HepG2 (cell line): ENCODE measurements at regions not wholly inside any gene's neighbourhood (a gene's known extent, or its start where the extent isn't known, plus 50 kb on each side); places are given as distances from the start of the nearest gene placed in this dataset.

ENCODE experiments used
- ATAC-seq: fragments of 200-7000 bp; cut with Tn5 transposase; 3 replicates; pipeline ENCODE4 v1.9.1; 2020; ENCODE audit warnings: mild to moderate bottlenecking, moderate library complexity
- BruUV-seq: library from RNA; stranded (reverse); fragments of 400-500 nt; replicated peaks from 2 replicates; lab custom pipeline; 2021; lab: Mats Ljungman, UMichigan
- CTCF ChIA-PET: fragments of 300-600 bp; formaldehyde crosslinking; extraction: SDS; loops from one replicate; lab custom pipeline; 2021; ENCODE audit warnings: low total read pairs, inconsistent platforms, low intra/inter-chr PET ratio; lab: Yijun Ruan, JAX
- POLR2A ChIA-PET: fragments of 350-600 bp; sonication (Branson Sonifier 250); formaldehyde crosslinking; loops from one replicate; lab custom pipeline; 2020; ENCODE audit warnings: antibody characterized with exemption, inconsistent platforms; lab: Yijun Ruan, JAX
- DNase-seq: peaks from one replicate; pipeline ENCODE4 v3.0.0-alpha.2; 2015; ENCODE audit warnings: low spot score
- FAIRE-seq: peaks from 3 replicates; lab custom pipeline; 2011; peaks lifted over from hg19 to GRCh38; lab: Jason Lieb, UNC
- H2AFZ ChIP-seq: one replicate; pipeline ENCODE4 v1.6.1; 2011; ENCODE audit warnings: low read length, inconsistent platforms
- H3K27ac ChIP-seq: fragments of 300-600 bp; 3 replicates; pipeline ENCODE4 v1.8.0; 2011; ENCODE audit warnings: mixed run types, mild to moderate bottlenecking, mixed read lengths, low read length, inconsistent platforms; ENCODE audit not compliant: insufficient read depth; ENCODE audit errors: extremely low read length
- H3K27me3 ChIP-seq, 2 experiments: fragments of 200-600 bp in 1 of 2; 2 replicates in 1 of 2; 3 replicates in 1 of 2; pipeline versions ENCODE4 v1.6.0 to v1.8.0; 2011; ENCODE audit warnings: low read length in 2 of 2, mild to moderate bottlenecking in 2 of 2, moderate library complexity in 2 of 2, inconsistent platforms in 1 of 2; ENCODE audit not compliant: insufficient read depth in 2 of 2, control insufficient read depth in 1 of 2
- H3K36me3 ChIP-seq, 2 experiments: fragments of 200-600 bp in 1 of 2; replicated peaks in 1 of 2; 2 replicates in 1 of 2; 3 replicates in 1 of 2; pipeline versions ENCODE4 v1.5.1 to v1.8.0; 2011; ENCODE audit warnings: low read length in 2 of 2, inconsistent platforms in 1 of 2; ENCODE audit not compliant: insufficient read depth in 2 of 2, control insufficient read depth in 1 of 2
- H3K4me1 ChIP-seq: 2 replicates; pipeline ENCODE4 v1.5.1; 2012; ENCODE audit warnings: low read length, inconsistent platforms; ENCODE audit not compliant: insufficient read depth
- H3K4me2 ChIP-seq: 2 replicates; pipeline ENCODE4 v1.6.0; 2011; ENCODE audit warnings: low read depth, low read length, inconsistent platforms
- H3K4me3 ChIP-seq, 3 experiments: fragments of 200-600 bp in 1 of 3; sonication (generic), shearing (Covaris generic) in 1 of 3; replicated peaks in 1 of 3; 2 replicates each; pipeline ENCODE4 v1.5.1; 2011 to 2016; ENCODE audit warnings: low read length in 3 of 3, inconsistent platforms in 2 of 3, low read depth in 2 of 3, mild to moderate bottlenecking in 2 of 3, control low read depth in 1 of 3, mixed read lengths in 1 of 3; ENCODE audit not compliant: insufficient read depth in 1 of 3
- H3K79me2 ChIP-seq: one replicate; pipeline ENCODE4 v1.6.1; 2011; ENCODE audit warnings: low read length, inconsistent platforms; ENCODE audit not compliant: insufficient read depth
- H3K9ac ChIP-seq: 2 replicates; pipeline ENCODE4 v1.6.0; 2011; ENCODE audit warnings: mild to moderate bottlenecking, low read depth, low read length, inconsistent platforms; ENCODE audit not compliant: insufficient read depth
- H3K9me3 ChIP-seq: 2 replicates; pipeline ENCODE4 v1.5.1; 2012; ENCODE audit warnings: mild to moderate bottlenecking, low read length
- H4K20me1 ChIP-seq: 2 replicates; pipeline ENCODE4 v1.6.0; 2011; ENCODE audit warnings: inconsistent platforms, mild to moderate bottlenecking, low read length, moderate library complexity; ENCODE audit not compliant: insufficient read depth
- CEBPB ChIP-seq: IDR thresholded peaks from 2 replicates; pipeline ENCODE4 v1.6.1; 2011; ENCODE audit warnings: low read depth, low read length, improper control_type of control experiment, borderline replicate concordance
- RAD51 ChIP-seq: fragments of 450-650 bp; IDR thresholded peaks from 2 replicates; pipeline ENCODE4 v1.6.1; 2016; ENCODE audit warnings: borderline replicate concordance
- UBTF ChIP-seq: sonication (generic); formaldehyde crosslinking; IDR thresholded peaks from 2 replicates; pipeline ENCODE4 v1.4.0; 2020; ENCODE audit warnings: mild to moderate bottlenecking, missing genetic modification reagents
- ZBTB44 ChIP-seq: sonication (generic); formaldehyde crosslinking; IDR thresholded peaks from 2 replicates; pipeline ENCODE4 v1.4.0; 2020; ENCODE audit warnings: missing genetic modification reagents
- ZBTB7B ChIP-seq: sonication (generic); formaldehyde crosslinking; IDR thresholded peaks from 2 replicates; pipeline ENCODE4 v1.4.0; 2020; ENCODE audit warnings: missing genetic modification reagents
- ZNF138 ChIP-seq: sonication (generic); formaldehyde crosslinking; IDR thresholded peaks from 2 replicates; pipeline ENCODE4 v1.5.0; 2020; ENCODE audit warnings: mild to moderate bottlenecking, low read depth, missing genetic modification reagents
- ZNF232 ChIP-seq: sonication (generic); formaldehyde crosslinking; IDR thresholded peaks from 2 replicates; pipeline ENCODE4 v1.4.0; 2020; ENCODE audit warnings: missing genetic modification reagents, borderline replicate concordance
- ZNF251 ChIP-seq: sonication (generic); formaldehyde crosslinking; IDR thresholded peaks from 2 replicates; pipeline ENCODE4 v1.9.0; 2021; ENCODE audit warnings: mild to moderate bottlenecking, missing genetic modification reagents
- ZNF543 ChIP-seq: sonication (generic); formaldehyde crosslinking; IDR thresholded peaks from 2 replicates; pipeline ENCODE4 v1.4.0; 2020; ENCODE audit warnings: mild to moderate bottlenecking, missing genetic modification reagents
- ZNF609 ChIP-seq: sonication (generic); formaldehyde crosslinking; IDR thresholded peaks from 2 replicates; pipeline ENCODE4 v1.4.0; 2020; ENCODE audit warnings: mild to moderate bottlenecking, missing genetic modification reagents, borderline replicate concordance
- ZNF672 ChIP-seq: sonication (generic); formaldehyde crosslinking; IDR thresholded peaks from 2 replicates; pipeline ENCODE4 v1.8.1; 2022; ENCODE audit warnings: missing genetic modification reagents
- whole genome bisulfite sequencing: methylation state at CpG from one replicate; pipeline ENCODE4 v1.1.6; 2017; ENCODE audit warnings: low lambda C conversion rate; 5-methylcytosine and 5-hydroxymethylcytosine counted together
- in situ Hi-C: cut with HindIII; loops from 2 replicates; pipeline ENCODE4 v1.10.0; 2017; ENCODE audit warnings: low pct_unique_long_range_greater_than_20kb; ENCODE audit not compliant: extremely low pct_ligation_motif_present
- intact Hi-C: fragments of 100-400 bp; cut with micrococcal nuclease; formaldehyde crosslinking; loops from one replicate; pipeline ENCODE4 v1.10.0; 2022; ENCODE audit not compliant: unreplicated experiment

- no peaks in the 10 kb centered on the region for H3K27me3 ChIP-seq
- no peak overlapping the region for H3K4me2 ChIP-seq
- no peaks in the 10 kb centered on the region for H3K4me1 ChIP-seq
- in situ Hi-C loops = no loop called here
- DNase-seq (no peak), ATAC-seq (no peak), FAIRE-seq (no peak)
- TF ChIP-seq ZBTB7B (CRISPR knock-in tag) (no peak), CEBPB (0 out of 2 replicates have a peak, but pooled peaks have one; percentile 29)
- H3K9ac ChIP-seq = no peak overlapping the region
- BruUV-seq = no TSS peak
- no peaks in the 10 kb centered on the region for H3K9me3 ChIP-seq
- H3K4me3 ChIP-seq = no peak overlapping the region
- CTCF ChIA-PET = no interaction called here
- H4K20me1 ChIP-seq = no peaks in the 10 kb centered on the region
- intact Hi-C loops = no loop called here
- H3K79me2 ChIP-seq = no peaks in the 10 kb centered on the region
- H2AFZ ChIP-seq = no peak overlapping the region
- POLR2A ChIA-PET = no interaction called here
- no peak overlapping the region for H3K27ac ChIP-seq
- no peaks in the 10 kb centered on the region for H3K36me3 ChIP-seq
- WGBS = 46% methylated on average over 4 of the region's 4 CpGs
These were observed 250.7 kb upstream of the MYO3A start for GRCh38 chr10:25683344-25683743.

- FAIRE-seq (no peak), DNase-seq (no peak), ATAC-seq (no peak)
- Histone ChIP-seq H3K27me3 (no peaks in the 10 kb centered on the region), H3K4me2 (no peak overlapping the region), H3K9ac (no peak overlapping the region), H3K36me3 (no peaks in the 10 kb centered on the region), H3K79me2 (no peaks in the 10 kb centered on the region), H3K27ac (no peak overlapping the region), H3K9me3 (no peaks in the 10 kb centered on the region), H2AFZ (no peak overlapping the region), H4K20me1 (no peaks in the 10 kb centered on the region), H3K4me1 (no peaks in the 10 kb centered on the region), H3K4me3 (no peak overlapping the region)
- intact Hi-C loops = no loop called here
- in situ Hi-C loops = no loop called here
- ChIA-PET POLR2A (no interaction called here), CTCF (no interaction called here)
- BruUV-seq = no TSS peak
- 0% methylated on average over 1 of the region's 1 CpG for WGBS
- TF ChIP-seq ZNF251 (CRISPR knock-in tag) = no peak
- TF ChIP-seq ZNF543 = no peak
- TF ChIP-seq ZNF138 = no peak
- no peak for TF ChIP-seq UBTF
- TF ChIP-seq ZNF609 (CRISPR knock-in tag) = no peak
- TF ChIP-seq RAD51 = no peak
- no peak for TF ChIP-seq ZBTB44
- no peak for TF ChIP-seq ZNF232 (CRISPR knock-in tag)
- TF ChIP-seq ZNF672 (CRISPR knock-in tag) = no peak
These were observed 246.5 kb upstream of the MYO3A start for GRCh38 chr10:25687521-25687920.
